GM12878 (cell line): ENCODE measurements at regions not wholly inside any gene's neighbourhood (a gene's known extent, or its start where the extent isn't known, plus 50 kb on each side); places are given as distances from the start of the nearest gene placed in this dataset.

Experiments
- ATF3 ChIP-seq: IDR thresholded peaks from 2 replicates; pipeline ENCODE4 v1.6.1; 2011; ENCODE audit warnings: low read depth, mild to moderate bottlenecking, low read length, moderate library complexity, borderline replicate concordance; ENCODE audit errors: extremely low read depth
- CREB1 ChIP-seq: IDR thresholded peaks from 2 replicates; pipeline ENCODE4 v1.6.1; 2012; ENCODE audit warnings: low read depth, mild to moderate bottlenecking, inconsistent platforms
- CTCF ChIP-seq, 3 experiments: IDR thresholded peaks in 2 of 3; conservative IDR thresholded peaks in 1 of 3; 2 replicates each; pipeline ENCODE4 v1.5.1; 2011; ENCODE audit warnings: low read depth in 3 of 3, low read length in 3 of 3, mild to moderate bottlenecking in 3 of 3, control low read depth in 2 of 3, moderate library complexity in 2 of 3, inconsistent platforms in 1 of 3, mixed read lengths in 1 of 3; ENCODE audit not compliant: control insufficient read depth in 2 of 3, insufficient read depth in 1 of 3; ENCODE audit errors: extremely low read depth in 1 of 3
- ELK1 ChIP-seq: IDR thresholded peaks from 2 replicates; pipeline ENCODE4 v1.6.1; 2012; ENCODE audit warnings: low read depth, low read length, improper control_type of control experiment
- MTA3 ChIP-seq: IDR thresholded peaks from 2 replicates; pipeline ENCODE4 v1.6.1; 2012; ENCODE audit warnings: low read length, inconsistent platforms, borderline replicate concordance
- POLR2A ChIP-seq: IDR thresholded peaks from 2 replicates; pipeline ENCODE4 v1.6.1; 2011; ENCODE audit warnings: low read depth, mild to moderate bottlenecking, low read length
- RAD21 ChIP-seq: IDR thresholded peaks from 2 replicates; pipeline ENCODE4 v1.6.1; 2011; ENCODE audit warnings: mild to moderate bottlenecking, low read depth, low read length, moderate library complexity; ENCODE audit not compliant: insufficient read depth
- RBBP5 ChIP-seq: fragments of 200-600 bp; sonication (generic); conservative IDR thresholded peaks from 2 replicates; pipeline ENCODE4 v1.6.1; 2016
- SPI1 ChIP-seq: IDR thresholded peaks from 2 replicates; pipeline ENCODE4 v1.6.1; 2011; ENCODE audit warnings: low read depth, mild to moderate bottlenecking, low read length, moderate library complexity, borderline replicate concordance; ENCODE audit not compliant: insufficient read depth
- SRF ChIP-seq, 2 experiments: IDR thresholded peaks; 2 replicates each; pipeline ENCODE4 v1.6.1; 2011; ENCODE audit warnings: low read depth in 2 of 2, low read length in 2 of 2, mild to moderate bottlenecking in 1 of 2, moderate library complexity in 1 of 2
- TARDBP ChIP-seq: IDR thresholded peaks from 2 replicates; pipeline ENCODE4 v1.6.1; 2016; ENCODE audit warnings: borderline replicate concordance

GRCh38 chr4:12411072-12411471 lies 982.4 kb upstream of the HS3ST1 start:
- TF ChIP-seq MTA3 (no peak), CTCF (IDR thresholded peaks at IDR 0.05 in 2 of 3, conservative IDR thresholded peaks at IDR 0.05 in 1 of 3; ENCODE audit: control insufficient read depth in 2 of 3, extremely low read depth in 1 of 3, insufficient read depth in 1 of 3, low read depth in 3 of 3, low read length in 3 of 3) (no peak), POLR2A (no peak), SRF (IDR thresholded peaks at IDR 0.05; ENCODE audit: low read depth in 2 of 2, low read length in 2 of 2) (no peak), TARDBP (no peak), RAD21 (no peak), ATF3 (no peak), CREB1 (no peak), RBBP5 (no peak), ELK1 (no peak), SPI1 (no peak)
